Prostate gland (tissue), 2 donors: ENCODE measurements at regions not wholly inside any gene's neighbourhood (a gene's known extent, or its start where the extent isn't known, plus 50 kb on each side); places are given as distances from the start of the nearest gene placed in this dataset.

Experiments
- POLR2A ChIP-seq: fragments of 450-650 bp; IDR thresholded peaks from one replicate; pipeline ENCODE4 v1.6.1; 2016; ENCODE audit warnings: antibody characterized with exemption, mild to moderate bottlenecking
- TF ChIP-seq, protein P1 (sequence below), 4 experiments: fragments of 200-600 bp in 2 of 4; fragments of 450-650 bp in 2 of 4; sonication (generic) in 2 of 4; IDR thresholded peaks; 1 replicate in 3 of 4; 2 replicates in 1 of 4; pipeline ENCODE4 v1.5.1; 2016 to 2019; ENCODE audit warnings: antibody characterized with exemption in 4 of 4, mild to moderate bottlenecking in 2 of 4, moderate library complexity in 2 of 4

DNA sequence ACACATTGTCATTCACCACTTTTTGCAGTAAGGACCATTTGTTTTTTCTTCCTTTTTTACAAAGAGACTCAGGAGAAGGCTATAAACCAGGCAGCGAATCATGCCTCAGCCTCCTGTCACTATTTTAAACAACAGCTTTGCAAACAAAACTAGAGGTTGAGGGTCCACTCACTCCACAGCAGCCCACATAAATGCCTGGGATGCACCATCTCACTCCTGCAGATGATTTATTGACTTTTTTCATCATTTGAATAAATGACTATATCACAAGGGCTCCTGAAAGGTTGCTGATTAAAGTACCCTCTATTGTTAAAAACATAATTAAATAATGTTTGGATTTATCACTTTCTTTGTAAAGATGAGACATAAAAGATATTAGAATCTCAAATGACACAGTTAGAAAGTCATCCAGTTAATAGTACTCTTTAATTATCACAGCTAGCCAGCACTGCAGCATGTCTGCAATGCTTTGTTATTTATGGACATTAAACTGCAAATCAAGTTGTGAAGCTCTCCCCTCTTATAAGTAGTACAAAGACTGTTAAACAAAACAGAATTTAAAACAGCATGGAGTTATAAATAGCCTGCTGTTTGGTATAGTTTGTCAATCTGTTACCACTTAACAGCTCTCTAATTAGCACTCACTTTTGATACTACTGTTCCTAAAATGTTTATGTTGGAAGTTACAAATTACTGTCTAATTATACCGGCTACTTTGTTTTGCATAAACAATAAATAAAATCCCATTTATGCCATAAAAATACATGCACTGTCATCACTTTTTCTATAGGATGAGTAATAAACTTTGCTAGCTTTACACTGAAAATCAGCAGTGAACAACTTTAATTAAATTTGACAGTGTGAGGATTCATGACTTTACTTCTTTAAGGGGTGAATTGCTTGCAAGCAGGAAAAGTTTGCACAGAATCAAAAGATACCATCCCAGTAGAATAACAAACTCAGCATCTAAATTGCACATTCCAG, 853.2 kb downstream of the UQCRFS1 start:
- TF ChIP-seq, protein P1, sequence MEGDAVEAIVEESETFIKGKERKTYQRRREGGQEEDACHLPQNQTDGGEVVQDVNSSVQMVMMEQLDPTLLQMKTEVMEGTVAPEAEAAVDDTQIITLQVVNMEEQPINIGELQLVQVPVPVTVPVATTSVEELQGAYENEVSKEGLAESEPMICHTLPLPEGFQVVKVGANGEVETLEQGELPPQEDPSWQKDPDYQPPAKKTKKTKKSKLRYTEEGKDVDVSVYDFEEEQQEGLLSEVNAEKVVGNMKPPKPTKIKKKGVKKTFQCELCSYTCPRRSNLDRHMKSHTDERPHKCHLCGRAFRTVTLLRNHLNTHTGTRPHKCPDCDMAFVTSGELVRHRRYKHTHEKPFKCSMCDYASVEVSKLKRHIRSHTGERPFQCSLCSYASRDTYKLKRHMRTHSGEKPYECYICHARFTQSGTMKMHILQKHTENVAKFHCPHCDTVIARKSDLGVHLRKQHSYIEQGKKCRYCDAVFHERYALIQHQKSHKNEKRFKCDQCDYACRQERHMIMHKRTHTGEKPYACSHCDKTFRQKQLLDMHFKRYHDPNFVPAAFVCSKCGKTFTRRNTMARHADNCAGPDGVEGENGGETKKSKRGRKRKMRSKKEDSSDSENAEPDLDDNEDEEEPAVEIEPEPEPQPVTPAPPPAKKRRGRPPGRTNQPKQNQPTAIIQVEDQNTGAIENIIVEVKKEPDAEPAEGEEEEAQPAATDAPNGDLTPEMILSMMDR (IDR thresholded peaks at IDR 0.05), result no peak
- TF ChIP-seq POLR2A, result no peak
